ENCODE measurements at regions not wholly inside any gene's neighbourhood (a gene's known extent, or its start where the extent isn't known, plus 50 kb on each side); places are given as distances from the start of the nearest gene placed in this dataset.
"Not testable (repeated sequence)": the region's sequence is repeated elsewhere in the genome, so short reads cannot be mapped to it uniquely, and the experiment has no call there.

DNA sequence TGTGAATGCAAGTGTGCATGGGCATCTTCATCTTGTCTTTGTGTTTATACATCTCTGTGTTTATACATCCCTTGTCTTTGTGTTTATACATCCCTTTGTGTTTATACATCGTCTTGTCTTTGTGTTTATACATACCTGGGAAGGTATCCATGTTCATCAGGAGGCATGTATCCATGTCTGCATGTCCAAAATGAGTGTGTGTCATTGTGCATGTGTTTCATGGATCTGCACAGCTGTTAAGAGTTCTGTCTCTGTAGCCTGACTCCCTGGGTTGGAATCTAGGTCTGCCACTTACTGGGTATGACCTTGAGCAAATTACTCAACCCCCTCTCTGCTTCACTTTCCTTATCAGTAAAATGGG lies 50.1 kb upstream of the SIRPA start:
- in situ Hi-C loops (cut with HindIII; ENCODE audit: low pct_unique_long_range_greater_than_20kb, low sequenced_read_pairs), result no loop called here

GRCh38 chr20:1844325-1845162 lies 50.7 kb upstream of the SIRPA start:
- in situ Hi-C loops (cut with HindIII; ENCODE audit: low pct_unique_long_range_greater_than_20kb, low sequenced_read_pairs), result no loop called here
- DNase-seq (ENCODE audit: low read depth, low spot score), result no peak

More for the DNA sequence above, 50.1 kb upstream of the SIRPA start:
- no peak for DNase-seq (ENCODE audit: low read depth, low spot score)

- in situ Hi-C loops (cut with HindIII; ENCODE audit: low pct_unique_long_range_greater_than_20kb, low sequenced_read_pairs), result no loop called here
- no peak for DNase-seq (ENCODE audit: low read depth, low spot score)
These were observed 52.9 kb upstream of the SIRPA start for GRCh38 chr20:1842281-1842680.

GRCh38 chr20:1841554-1842140 lies 53.6 kb upstream of the SIRPA start:
- in situ Hi-C loops (cut with HindIII; ENCODE audit: low pct_unique_long_range_greater_than_20kb, low sequenced_read_pairs), result no loop called here
- DNase-seq (ENCODE audit: low read depth, low spot score), result no peak

GRCh38 chr20:1840817-1841553 lies 54.2 kb upstream of the SIRPA start:
- in situ Hi-C loops (cut with HindIII; ENCODE audit: low pct_unique_long_range_greater_than_20kb, low sequenced_read_pairs), result no loop called here
- DNase-seq (ENCODE audit: low read depth, low spot score), result no peak

DNA sequence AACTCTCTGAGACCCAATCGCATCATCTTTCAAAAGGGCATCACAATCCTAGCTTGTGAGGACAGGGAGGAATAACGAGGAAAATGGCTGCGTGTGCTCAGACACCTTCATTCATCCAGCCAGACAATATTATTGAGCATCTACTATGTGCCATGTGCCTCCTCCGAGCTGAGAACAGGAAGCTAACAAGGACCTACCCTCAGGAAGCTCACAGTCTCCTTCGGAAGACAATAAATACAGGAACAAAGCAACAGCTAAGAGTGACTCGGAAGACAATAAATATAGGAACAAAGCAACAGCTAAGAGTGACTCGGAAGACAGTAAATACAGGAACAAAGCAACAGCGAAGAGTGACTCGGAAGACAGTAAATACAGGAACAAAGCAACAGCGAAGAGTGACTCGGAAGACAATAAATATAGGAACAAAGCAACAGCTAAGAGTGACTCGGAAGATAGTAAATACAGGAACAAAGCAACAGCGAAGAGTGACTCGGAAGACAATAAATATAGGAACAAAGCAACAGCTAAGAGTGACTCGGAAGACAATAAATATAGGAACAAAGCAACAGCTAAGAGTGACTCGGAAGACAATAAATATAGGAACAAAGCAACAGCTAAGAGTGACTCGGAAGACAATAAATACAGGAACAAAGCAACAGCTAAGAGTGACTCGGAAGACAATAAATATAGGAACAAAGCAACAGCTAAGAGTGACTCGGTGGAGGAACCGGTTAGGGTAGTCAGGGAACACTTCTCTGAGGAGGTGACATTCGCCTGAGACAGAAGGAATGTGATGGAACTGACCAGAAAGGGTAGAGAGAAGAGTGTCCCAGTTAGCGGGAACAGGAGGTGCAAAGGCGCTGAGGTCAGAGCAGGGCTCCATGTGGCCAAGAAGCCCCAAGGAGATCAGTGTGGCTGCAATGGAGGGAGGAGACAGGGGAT lies 55.6 kb upstream of the SIRPA start:
- in situ Hi-C loops (cut with HindIII; ENCODE audit: low pct_unique_long_range_greater_than_20kb, low sequenced_read_pairs); DNase-seq (ENCODE audit: low read depth, low spot score): not testable (repeated sequence)

- no peak for DNase-seq (ENCODE audit: low read depth, low spot score)
- in situ Hi-C loops (cut with HindIII; ENCODE audit: low pct_unique_long_range_greater_than_20kb, low sequenced_read_pairs), result no loop called here
These were observed 56.5 kb upstream of the SIRPA start for GRCh38 chr20:1838556-1839279.

GRCh38 chr20:1835186-1836035 lies 59.8 kb upstream of the SIRPA start:
- in situ Hi-C loops (cut with HindIII; ENCODE audit: low pct_unique_long_range_greater_than_20kb, low sequenced_read_pairs), result no loop called here
- DNase-seq (ENCODE audit: low read depth, low spot score), result no peak

DNA sequence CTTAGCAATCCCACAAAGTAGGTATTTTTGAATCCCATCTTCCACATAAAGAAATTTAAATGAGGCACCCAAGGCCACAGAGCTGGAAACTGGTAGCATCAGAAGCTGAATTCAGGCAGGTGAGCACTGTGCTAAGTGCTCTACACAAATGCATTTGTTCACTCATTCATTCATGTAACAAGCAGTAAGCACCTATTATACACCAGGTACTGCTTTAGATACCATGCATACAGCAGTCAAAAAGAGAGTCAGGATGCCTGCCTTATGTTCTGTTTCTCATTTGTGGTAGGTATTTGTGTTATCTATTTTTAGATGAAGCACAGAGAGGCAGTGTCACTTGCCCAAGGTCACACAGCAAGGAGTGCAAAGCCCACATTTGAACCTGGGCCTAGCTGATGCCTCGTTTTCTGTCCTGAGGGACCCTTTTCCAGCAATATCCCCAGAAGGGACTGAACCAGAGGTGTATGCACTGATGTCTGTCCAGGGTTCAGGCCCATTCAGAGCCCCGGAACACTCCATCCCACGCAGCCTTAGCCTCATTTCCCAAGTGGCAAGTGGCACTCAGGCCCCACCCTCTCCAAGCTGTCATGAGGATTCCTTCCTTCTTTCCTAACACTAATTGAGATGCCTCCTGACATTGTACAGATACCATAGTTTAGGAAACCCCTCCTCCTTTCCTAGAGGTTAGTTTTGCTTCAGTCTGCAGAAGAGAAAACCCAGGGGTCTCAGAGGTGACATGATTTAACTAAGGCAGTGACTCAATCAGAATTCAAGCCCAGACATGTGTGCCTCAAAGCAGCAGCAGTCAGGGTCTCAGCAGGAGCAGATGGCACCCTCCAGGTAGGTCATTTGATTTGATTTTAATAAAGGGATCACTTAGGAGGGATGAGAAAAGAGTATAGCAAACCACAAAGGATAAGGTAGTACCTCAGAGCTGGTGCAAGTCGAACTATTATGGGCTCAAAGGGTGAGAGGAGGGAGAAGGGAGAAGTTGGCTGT lies 61.2 kb upstream of the SIRPA start:
- in situ Hi-C loops (cut with HindIII; ENCODE audit: low pct_unique_long_range_greater_than_20kb, low sequenced_read_pairs), result no loop called here
- DNase-seq (ENCODE audit: low read depth, low spot score), result no peak

DNA sequence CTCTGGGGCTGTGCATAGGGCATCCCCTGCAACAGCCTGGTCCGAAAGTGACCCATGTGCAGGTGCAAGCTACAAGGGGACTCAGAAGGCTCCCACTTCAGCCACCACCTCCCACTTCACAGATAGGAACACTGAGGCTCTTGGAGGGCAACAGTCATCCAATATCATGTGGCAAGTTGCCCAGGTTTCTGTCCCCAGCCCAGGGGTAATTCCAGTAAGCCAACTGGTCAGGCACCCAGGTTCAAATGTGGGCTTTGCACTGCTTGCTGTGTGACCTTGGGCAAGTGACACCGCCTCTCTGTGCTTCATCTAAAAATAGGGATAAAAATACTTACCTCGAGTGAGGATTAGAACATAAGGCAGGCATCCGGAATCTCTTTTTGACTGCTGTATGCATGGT lies 62.0 kb upstream of the SIRPA start:
- in situ Hi-C loops (cut with HindIII; ENCODE audit: low pct_unique_long_range_greater_than_20kb, low sequenced_read_pairs), result no loop called here
- DNase-seq (ENCODE audit: low read depth, low spot score), result no peak

DNA sequence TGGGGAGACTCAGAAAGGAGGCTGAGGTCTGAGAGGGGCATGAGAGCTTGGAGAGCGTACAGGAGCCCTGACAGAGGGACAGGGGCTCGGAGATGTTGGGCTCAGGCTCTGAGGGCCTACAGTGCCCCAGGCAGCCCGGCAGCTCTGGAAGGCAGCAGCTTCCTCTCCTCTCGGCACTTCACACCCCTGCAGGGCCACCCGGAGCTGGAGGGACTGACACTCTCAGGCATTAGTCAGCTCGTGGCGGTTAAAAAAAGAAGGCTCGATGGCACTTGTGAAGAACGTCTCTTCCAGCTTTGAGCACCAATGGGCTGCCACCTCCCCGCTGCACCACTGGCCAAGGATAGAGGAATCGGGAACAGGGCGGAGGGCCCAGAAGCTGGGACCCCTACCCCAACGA lies 62.6 kb upstream of the SIRPA start:
- DNase-seq (ENCODE audit: low read depth, low spot score), result no peak
- in situ Hi-C loops (cut with HindIII; ENCODE audit: low pct_unique_long_range_greater_than_20kb, low sequenced_read_pairs), result no loop called here

DNA sequence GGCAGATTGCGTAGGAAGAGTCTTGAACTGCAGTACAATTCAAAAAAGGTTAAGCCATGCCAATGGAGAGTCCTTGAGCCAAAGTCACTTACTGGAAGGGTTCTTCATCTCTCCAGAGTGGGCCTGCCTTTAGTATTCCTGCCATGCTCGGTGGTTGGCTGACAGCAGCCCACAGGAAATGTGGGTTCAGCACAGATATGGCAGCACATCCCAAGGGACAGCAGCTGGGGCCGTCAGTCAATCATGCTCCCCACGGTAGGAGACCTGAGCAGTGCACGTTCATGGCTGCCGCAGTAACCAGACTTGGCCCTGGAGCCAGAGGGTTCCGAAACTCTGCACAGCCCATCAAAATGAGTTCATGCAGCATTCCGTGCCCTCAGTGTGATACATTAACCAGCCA lies 63.6 kb upstream of the SIRPA start:
- no peak for DNase-seq (ENCODE audit: low read depth, low spot score)
- in situ Hi-C loops (cut with HindIII; ENCODE audit: low pct_unique_long_range_greater_than_20kb, low sequenced_read_pairs), result no loop called here

GRCh38 chr20:1831096-1831495 lies 64.1 kb upstream of the SIRPA start:
- DNase-seq (ENCODE audit: low read depth, low spot score), result no peak
- in situ Hi-C loops (cut with HindIII; ENCODE audit: low pct_unique_long_range_greater_than_20kb, low sequenced_read_pairs), result no loop called here

DNA sequence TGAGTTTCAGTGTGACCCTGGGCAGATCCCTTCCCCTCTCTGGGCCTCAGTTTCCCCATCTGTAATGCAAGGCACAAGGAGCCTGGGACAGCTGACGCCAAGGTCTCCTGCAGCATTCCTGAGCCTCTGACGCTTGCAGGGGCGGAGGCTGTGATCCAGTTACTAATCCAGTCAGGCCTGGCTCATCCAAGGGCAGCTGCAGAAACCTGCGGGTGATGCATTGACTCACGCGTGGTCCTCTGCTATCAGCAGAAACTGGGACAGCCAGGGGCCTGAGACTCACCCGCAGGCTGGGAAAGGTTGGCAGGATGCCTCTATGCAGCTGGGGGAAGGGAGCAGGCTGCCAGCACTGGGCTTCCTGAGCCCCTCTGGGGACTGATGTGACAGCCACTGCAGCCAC lies 65.0 kb upstream of the SIRPA start:
- in situ Hi-C loops (cut with HindIII; ENCODE audit: low pct_unique_long_range_greater_than_20kb, low sequenced_read_pairs), result no loop called here
- DNase-seq (ENCODE audit: low read depth, low spot score), result no peak

DNA sequence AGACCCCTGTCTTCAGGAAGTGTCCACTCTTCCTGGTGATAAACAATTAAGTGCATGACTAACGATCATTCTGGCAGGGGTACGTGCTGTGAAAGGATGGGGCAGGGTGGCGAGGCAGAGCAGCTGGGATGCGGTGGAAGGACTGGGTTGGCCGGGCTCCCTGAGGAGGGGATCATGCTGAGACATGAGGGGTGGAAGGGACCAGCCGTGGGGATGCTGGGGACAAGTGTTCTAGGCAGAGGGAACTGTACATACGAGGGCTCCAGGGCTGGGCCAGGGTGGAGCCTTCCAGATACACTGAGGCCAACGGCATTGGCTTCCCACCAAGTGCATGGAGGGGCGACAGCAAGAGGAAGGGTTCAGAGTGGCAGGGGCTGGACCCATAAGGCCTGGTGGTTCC lies 65.7 kb upstream of the SIRPA start:
- in situ Hi-C loops (cut with HindIII; ENCODE audit: low pct_unique_long_range_greater_than_20kb, low sequenced_read_pairs), result no loop called here

More for the DNA sequence above, 65.7 kb upstream of the SIRPA start:
- DNase-seq (ENCODE audit: low read depth, low spot score), result no peak

Data from SK-MEL-5 (cell line).